HEK293 (cell line): ENCODE measurements at regions not wholly inside any gene's neighbourhood (a gene's known extent, or its start where the extent isn't known, plus 50 kb on each side); places are given as distances from the start of the nearest gene placed in this dataset.
"Not testable (repeated sequence)": the region's sequence is repeated elsewhere in the genome, so short reads cannot be mapped to it uniquely, and the experiment has no call there.

ENCODE experiments used
- CTCF ChIA-PET: fragments of 350-600 bp; formaldehyde crosslinking; extraction: SDS; loops from one replicate; lab custom pipeline; 2021; ENCODE audit warnings: antibody characterized with exemption; lab: Yijun Ruan, JAX
- POLR2A ChIA-PET: fragments of 300-600 bp; formaldehyde crosslinking; extraction: SDS; loops from one replicate; lab custom pipeline; 2020; ENCODE audit warnings: antibody characterized with exemption, inconsistent platforms; lab: Yijun Ruan, JAX
- H3K27ac ChIP-seq: fragments of 200-500 bp; sonication (Bioruptor generic); 2 replicates; pipeline ENCODE4 v1.5.1; 2014; ENCODE audit warnings: low read depth, low read length, control low read depth, inconsistent platforms; ENCODE audit errors: extremely low read depth
- H3K36me3 ChIP-seq, 2 experiments: fragments of 200-500 bp in 1 of 2; sonication (Bioruptor generic) in 1 of 2; 1 replicate in 1 of 2; 2 replicates in 1 of 2; pipeline ENCODE4 v1.5.1; 2014 to 2017; ENCODE audit warnings: inconsistent platforms in 2 of 2, low read length in 2 of 2; ENCODE audit not compliant: control insufficient read depth in 2 of 2, insufficient read depth in 1 of 2
- H3K4me1 ChIP-seq: fragments of 200-500 bp; sonication (Bioruptor generic); 2 replicates; pipeline ENCODE4 v1.5.1; 2014; ENCODE audit warnings: mild to moderate bottlenecking, low read length, inconsistent platforms; ENCODE audit not compliant: control insufficient read depth, insufficient read depth
- H3K4me3 ChIP-seq: 2 replicates; pipeline ENCODE4 v1.5.1; 2011; ENCODE audit warnings: low read depth, mild to moderate bottlenecking, control low read depth, low read length, moderate library complexity
- H3K9me3 ChIP-seq: fragments of 200-500 bp; sonication (Bioruptor generic); 2 replicates; pipeline ENCODE4 v1.5.1; 2014; ENCODE audit warnings: low read depth, low read length, inconsistent platforms; ENCODE audit not compliant: control insufficient read depth, insufficient read depth
- BCL11A ChIP-seq: fragments of 450-650 bp; formaldehyde crosslinking; IDR thresholded peaks from 2 replicates; pipeline ENCODE4 v1.5.1; 2016; ENCODE audit warnings: low read depth, missing biosample characterization, missing genetic modification characterization
- FEZF1 ChIP-seq: fragments of 450-650 bp; formaldehyde crosslinking; IDR thresholded peaks from 2 replicates; pipeline ENCODE4 v1.5.1; 2016; ENCODE audit warnings: missing biosample characterization, missing genetic modification characterization
- GLI4 ChIP-seq: fragments of 450-650 bp; formaldehyde crosslinking; IDR thresholded peaks from 2 replicates; pipeline ENCODE4 v1.5.1; 2016; ENCODE audit warnings: missing biosample characterization, missing genetic modification characterization
- KLF1 ChIP-seq: fragments of 450-650 bp; formaldehyde crosslinking; IDR thresholded peaks from 2 replicates; pipeline ENCODE4 v1.5.1; 2016; ENCODE audit warnings: missing biosample characterization, missing genetic modification characterization
- MEIS1 ChIP-seq: sonication (generic); formaldehyde crosslinking; IDR thresholded peaks from 2 replicates; pipeline ENCODE4 v1.8.1; 2022; ENCODE audit warnings: missing genetic modification reagents, mild to moderate bottlenecking, borderline replicate concordance
- MYNN ChIP-seq: fragments of 450-650 bp; formaldehyde crosslinking; IDR thresholded peaks from 2 replicates; pipeline ENCODE4 v1.5.1; 2016; ENCODE audit warnings: missing biosample characterization, missing genetic modification characterization, borderline replicate concordance
- TRIM28 ChIP-seq: IDR thresholded peaks from 2 replicates; pipeline ENCODE4 v1.6.1; 2011; ENCODE audit warnings: low read length, control low read depth, borderline replicate concordance
- ZBTB8A ChIP-seq: fragments of 450-650 bp; formaldehyde crosslinking; IDR thresholded peaks from 2 replicates; pipeline ENCODE4 v1.5.1; 2016; ENCODE audit warnings: missing biosample characterization, missing genetic modification characterization
- ZNF121 ChIP-seq: fragments of 450-650 bp; formaldehyde crosslinking; IDR thresholded peaks from 2 replicates; pipeline ENCODE4 v1.5.1; 2016; ENCODE audit warnings: missing biosample characterization, missing genetic modification characterization
- ZNF132 ChIP-seq: fragments of 450-650 bp; formaldehyde crosslinking; IDR thresholded peaks from 2 replicates; pipeline ENCODE4 v1.5.1; 2017; ENCODE audit warnings: missing biosample characterization, missing genetic modification characterization, borderline replicate concordance
- ZNF214 ChIP-seq: fragments of 450-650 bp; formaldehyde crosslinking; IDR thresholded peaks from 2 replicates; pipeline ENCODE4 v1.5.1; 2017; ENCODE audit warnings: missing biosample characterization, mild to moderate bottlenecking, missing genetic modification characterization, borderline replicate concordance
- ZNF223 ChIP-seq: fragments of 450-650 bp; formaldehyde crosslinking; IDR thresholded peaks from 2 replicates; pipeline ENCODE4 v1.5.1; 2016; ENCODE audit warnings: missing biosample characterization, missing genetic modification characterization
- ZNF302 ChIP-seq: fragments of 450-650 bp; formaldehyde crosslinking; IDR thresholded peaks from 2 replicates; pipeline ENCODE4 v1.5.1; 2016; ENCODE audit warnings: missing biosample characterization, missing genetic modification characterization, low read depth
- ZNF350 ChIP-seq: fragments of 450-650 bp; formaldehyde crosslinking; IDR thresholded peaks from 2 replicates; pipeline ENCODE4 v1.5.0; 2017; ENCODE audit warnings: missing biosample characterization, mild to moderate bottlenecking, missing genetic modification characterization
- ZNF48 ChIP-seq: fragments of 450-650 bp; formaldehyde crosslinking; IDR thresholded peaks from 2 replicates; pipeline ENCODE4 v1.5.1; 2016; ENCODE audit warnings: missing biosample characterization, missing genetic modification characterization
- ZNF510 ChIP-seq: fragments of 450-650 bp; formaldehyde crosslinking; IDR thresholded peaks from 2 replicates; pipeline ENCODE4 v1.5.1; 2018; ENCODE audit warnings: mild to moderate bottlenecking, missing genetic modification characterization, missing biosample characterization; ENCODE audit not compliant: insufficient replicate concordance
- ZNF571 ChIP-seq: fragments of 450-650 bp; formaldehyde crosslinking; IDR thresholded peaks from 2 replicates; pipeline ENCODE4 v1.5.0; 2017; ENCODE audit warnings: missing biosample characterization, missing genetic modification characterization
- ZNF610 ChIP-seq: fragments of 450-650 bp; formaldehyde crosslinking; IDR thresholded peaks from 2 replicates; pipeline ENCODE4 v1.5.1; 2016; ENCODE audit warnings: missing biosample characterization, missing genetic modification characterization, borderline replicate concordance
- ZNF623 ChIP-seq: fragments of 450-650 bp; formaldehyde crosslinking; IDR thresholded peaks from 2 replicates; pipeline ENCODE4 v1.5.1; 2016; ENCODE audit warnings: missing biosample characterization, missing genetic modification characterization
- ZNF707 ChIP-seq: fragments of 450-650 bp; formaldehyde crosslinking; IDR thresholded peaks from 2 replicates; pipeline ENCODE4 v1.5.1; 2016; ENCODE audit warnings: missing biosample characterization, missing genetic modification characterization
- ZNF777 ChIP-seq: fragments of 450-650 bp; formaldehyde crosslinking; IDR thresholded peaks from 2 replicates; pipeline ENCODE4 v1.5.1; 2017; ENCODE audit warnings: missing biosample characterization, missing genetic modification characterization, borderline replicate concordance
- ZNF843 ChIP-seq: fragments of 450-650 bp; formaldehyde crosslinking; IDR thresholded peaks from 2 replicates; pipeline ENCODE4 v1.5.1; 2016; ENCODE audit warnings: missing biosample characterization, missing genetic modification characterization
- ZSCAN30 ChIP-seq: fragments of 450-650 bp; IDR thresholded peaks from 2 replicates; pipeline ENCODE4 v1.5.1; 2018; ENCODE audit warnings: missing biosample characterization, mild to moderate bottlenecking, missing genetic modification characterization, moderate library complexity
- TF ChIP-seq, protein P1 (sequence below): fragments of 450-650 bp; formaldehyde crosslinking; IDR thresholded peaks from 2 replicates; pipeline ENCODE4 v1.5.1; 2016; ENCODE audit warnings: missing biosample characterization, missing genetic modification characterization
- TF ChIP-seq, protein P2 (sequence below): fragments of 450-650 bp; formaldehyde crosslinking; IDR thresholded peaks from 2 replicates; pipeline ENCODE4 v1.5.1; 2016; ENCODE audit warnings: missing biosample characterization, missing genetic modification characterization
- TF ChIP-seq, protein P3 (sequence below): fragments of 450-650 bp; formaldehyde crosslinking; IDR thresholded peaks from 2 replicates; pipeline ENCODE4 v1.5.1; 2017; ENCODE audit warnings: missing biosample characterization, missing genetic modification characterization
- TF ChIP-seq, protein P4 (sequence below): fragments of 450-650 bp; formaldehyde crosslinking; IDR thresholded peaks from 2 replicates; pipeline ENCODE4 v1.5.1; 2017; ENCODE audit warnings: missing biosample characterization, missing genetic modification characterization

DNA sequence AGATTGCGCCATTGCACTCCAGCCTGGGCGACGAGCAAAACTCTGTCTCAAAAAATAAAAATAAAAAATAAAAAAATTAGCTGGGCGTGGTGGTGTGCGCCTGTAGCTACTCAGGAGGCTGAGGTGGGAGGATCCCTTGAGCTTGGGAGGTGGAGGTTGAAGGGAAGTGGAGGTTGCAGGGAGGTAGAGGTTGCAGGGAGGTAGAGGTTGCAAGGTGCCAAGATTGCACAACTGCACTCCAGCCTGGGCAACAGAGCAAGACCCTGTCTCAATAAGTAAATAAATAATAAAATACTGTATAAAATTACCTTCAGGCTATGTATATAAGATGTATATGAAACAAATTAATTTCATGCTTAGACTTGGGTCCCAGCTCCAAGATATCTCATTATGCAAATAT lies 62.1 kb upstream of the FBXO28 start:
- peak; percentile 59; the same call in 1 of the 2 replicates for TF ChIP-seq ZNF121 (tag by site-specific recombination)
- TF ChIP-seq, all 188 proteins: peak for 1; not testable (repeated sequence) for 187
- CTCF ChIA-PET = interaction anchor here (0.6 to 5.1 kb wide), 14 partner anchors 10 to 492 kb away, joined by 3 to 59 read pairs (median 4); no protein-coding TSS in a partner anchor
- not testable (repeated sequence) for H3K9me3 ChIP-seq, H3K27ac ChIP-seq, H3K4me3 ChIP-seq, H3K4me1 ChIP-seq, H3K36me3 ChIP-seq
- POLR2A ChIA-PET = interaction anchor here (0.6 to 1.3 kb wide), 2 partner anchors 16 to 154 kb away, joined by 5 read pairs; no protein-coding TSS in a partner anchor

DNA sequence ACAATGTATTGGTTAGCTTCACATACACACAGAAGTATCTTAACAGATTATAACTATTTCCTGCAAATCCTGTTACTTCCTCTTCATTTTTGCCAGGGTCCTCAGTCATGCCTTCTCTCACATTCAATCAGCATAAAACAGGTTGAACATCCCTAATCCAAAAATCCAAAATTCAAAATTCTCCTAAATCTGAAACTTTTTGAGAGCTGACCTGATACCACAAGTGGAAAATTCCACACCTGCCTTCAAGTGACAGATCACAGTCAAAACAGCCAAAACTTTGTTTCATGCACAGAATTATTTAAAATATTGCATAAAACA lies 62.9 kb upstream of the FBXO28 start:
- no peak for TF ChIP-seq ZNF510 (tag by site-specific recombination)
- no peak for TF ChIP-seq ZNF623 (tag by site-specific recombination)
- TF ChIP-seq, protein P1, sequence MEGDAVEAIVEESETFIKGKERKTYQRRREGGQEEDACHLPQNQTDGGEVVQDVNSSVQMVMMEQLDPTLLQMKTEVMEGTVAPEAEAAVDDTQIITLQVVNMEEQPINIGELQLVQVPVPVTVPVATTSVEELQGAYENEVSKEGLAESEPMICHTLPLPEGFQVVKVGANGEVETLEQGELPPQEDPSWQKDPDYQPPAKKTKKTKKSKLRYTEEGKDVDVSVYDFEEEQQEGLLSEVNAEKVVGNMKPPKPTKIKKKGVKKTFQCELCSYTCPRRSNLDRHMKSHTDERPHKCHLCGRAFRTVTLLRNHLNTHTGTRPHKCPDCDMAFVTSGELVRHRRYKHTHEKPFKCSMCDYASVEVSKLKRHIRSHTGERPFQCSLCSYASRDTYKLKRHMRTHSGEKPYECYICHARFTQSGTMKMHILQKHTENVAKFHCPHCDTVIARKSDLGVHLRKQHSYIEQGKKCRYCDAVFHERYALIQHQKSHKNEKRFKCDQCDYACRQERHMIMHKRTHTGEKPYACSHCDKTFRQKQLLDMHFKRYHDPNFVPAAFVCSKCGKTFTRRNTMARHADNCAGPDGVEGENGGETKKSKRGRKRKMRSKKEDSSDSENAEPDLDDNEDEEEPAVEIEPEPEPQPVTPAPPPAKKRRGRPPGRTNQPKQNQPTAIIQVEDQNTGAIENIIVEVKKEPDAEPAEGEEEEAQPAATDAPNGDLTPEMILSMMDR (tag by site-specific recombination) = 0 out of 2 replicates have a peak, but pooled peaks have one; percentile 5
- TF ChIP-seq ZBTB8A (tag by site-specific recombination) = no peak
- no peak for TF ChIP-seq ZNF571 (tag by site-specific recombination)
- TF ChIP-seq ZNF214 = no peak
- ChIA-PET POLR2A (interaction anchor here (0.5 to 1.3 kb wide), 3 partner anchors 17 to 155 kb away, joined by 4 to 5 read pairs (median 5); no protein-coding TSS in a partner anchor), CTCF (interaction anchor here (0.6 to 5.1 kb wide), 24 partner anchors 11 to 811 kb away, joined by 3 to 59 read pairs (median 4); no protein-coding TSS in a partner anchor)
- Histone ChIP-seq H3K36me3 (no peaks in the 10 kb centered on the region), H3K9me3 (no peaks in the 10 kb centered on the region), H3K4me3 (no peak overlapping the region), H3K4me1 (no peaks in the 10 kb centered on the region), H3K27ac (no peak overlapping the region)

DNA sequence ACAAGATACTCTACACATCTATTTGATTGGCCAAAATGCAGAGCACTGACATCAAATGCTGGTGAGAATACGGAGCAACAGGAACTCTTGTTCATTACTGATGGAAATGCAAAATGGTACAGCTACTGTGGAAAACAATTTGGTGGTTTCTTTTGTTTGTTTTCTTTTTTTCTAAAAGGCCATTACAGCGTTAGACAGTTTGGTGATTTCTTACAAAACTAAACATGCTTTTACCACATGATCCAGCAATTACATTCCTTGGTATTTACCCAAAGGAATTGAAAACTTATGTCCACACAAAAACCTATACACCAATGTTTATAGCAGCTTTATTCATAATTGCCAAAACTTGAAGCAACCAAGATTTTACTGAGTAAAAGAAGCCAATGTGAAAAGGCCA lies 66.4 kb upstream of the FBXO28 start:
- POLR2A ChIA-PET = no interaction called here
- no peaks in the 10 kb centered on the region for H3K4me1 ChIP-seq
- TF ChIP-seq ZNF132 (tag by site-specific recombination) = no peak
- no peak for TF ChIP-seq BCL11A
- TF ChIP-seq GLI4 (tag by site-specific recombination) = no peak
- no peak for TF ChIP-seq ZNF302 (tag by site-specific recombination)
- no peak for TF ChIP-seq ZNF223 (tag by site-specific recombination)
- TF ChIP-seq ZNF623 (tag by site-specific recombination) = no peak
- TF ChIP-seq MYNN (tag by site-specific recombination) = no peak
- no peak for TF ChIP-seq ZNF777 (tag by site-specific recombination)
- TF ChIP-seq ZNF610 = no peak
- peak; percentile 43; the same call in 1 of the 2 replicates for TF ChIP-seq TRIM28
- TF ChIP-seq FEZF1 = 0 out of 2 replicates have a peak, but pooled peaks have one; percentile 30
- TF ChIP-seq, protein P2, sequence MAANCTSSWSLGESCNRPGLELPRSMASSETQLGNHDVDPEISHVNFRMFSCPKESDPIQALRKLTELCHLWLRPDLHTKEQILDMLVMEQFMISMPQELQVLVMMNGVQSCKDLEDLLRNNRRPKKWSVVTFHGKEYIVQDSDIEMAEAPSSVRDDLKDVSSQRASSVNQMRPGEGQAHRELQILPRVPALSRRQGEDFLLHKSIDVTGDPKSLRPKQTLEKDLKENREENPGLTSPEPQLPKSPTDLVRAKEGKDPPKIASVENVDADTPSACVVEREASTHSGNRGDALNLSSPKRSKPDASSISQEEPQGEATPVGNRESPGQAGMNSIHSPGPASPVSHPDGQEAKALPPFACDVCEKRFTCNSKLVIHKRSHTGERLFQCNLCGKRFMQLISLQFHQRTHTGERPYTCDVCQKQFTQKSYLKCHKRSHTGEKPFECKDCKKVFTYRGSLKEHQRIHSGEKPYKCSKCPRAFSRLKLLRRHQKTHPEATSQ = no peak
- TF ChIP-seq ZSCAN30 (tag by site-specific recombination) = no peak
- TF ChIP-seq, protein P3, sequence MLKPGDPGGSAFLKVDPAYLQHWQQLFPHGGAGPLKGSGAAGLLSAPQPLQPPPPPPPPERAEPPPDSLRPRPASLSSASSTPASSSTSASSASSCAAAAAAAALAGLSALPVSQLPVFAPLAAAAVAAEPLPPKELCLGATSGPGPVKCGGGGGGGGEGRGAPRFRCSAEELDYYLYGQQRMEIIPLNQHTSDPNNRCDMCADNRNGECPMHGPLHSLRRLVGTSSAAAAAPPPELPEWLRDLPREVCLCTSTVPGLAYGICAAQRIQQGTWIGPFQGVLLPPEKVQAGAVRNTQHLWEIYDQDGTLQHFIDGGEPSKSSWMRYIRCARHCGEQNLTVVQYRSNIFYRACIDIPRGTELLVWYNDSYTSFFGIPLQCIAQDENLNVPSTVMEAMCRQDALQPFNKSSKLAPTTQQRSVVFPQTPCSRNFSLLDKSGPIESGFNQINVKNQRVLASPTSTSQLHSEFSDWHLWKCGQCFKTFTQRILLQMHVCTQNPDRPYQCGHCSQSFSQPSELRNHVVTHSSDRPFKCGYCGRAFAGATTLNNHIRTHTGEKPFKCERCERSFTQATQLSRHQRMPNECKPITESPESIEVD (tag by site-specific recombination) = peak; percentile 25; the same call in 1 of the 2 replicates
- no peak for TF ChIP-seq ZNF707 (tag by site-specific recombination)
- TF ChIP-seq, protein P4, sequence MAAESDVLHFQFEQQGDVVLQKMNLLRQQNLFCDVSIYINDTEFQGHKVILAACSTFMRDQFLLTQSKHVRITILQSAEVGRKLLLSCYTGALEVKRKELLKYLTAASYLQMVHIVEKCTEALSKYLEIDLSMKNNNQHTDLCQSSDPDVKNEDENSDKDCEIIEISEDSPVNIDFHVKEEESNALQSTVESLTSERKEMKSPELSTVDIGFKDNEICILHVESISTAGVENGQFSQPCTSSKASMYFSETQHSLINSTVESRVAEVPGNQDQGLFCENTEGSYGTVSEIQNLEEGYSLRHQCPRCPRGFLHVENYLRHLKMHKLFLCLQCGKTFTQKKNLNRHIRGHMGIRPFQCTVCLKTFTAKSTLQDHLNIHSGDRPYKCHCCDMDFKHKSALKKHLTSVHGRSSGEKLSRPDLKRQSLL = no peak
- no peak for TF ChIP-seq ZNF350 (tag by site-specific recombination)
- TF ChIP-seq ZNF843 (tag by site-specific recombination) = no peak
- TF ChIP-seq ZNF48 = no peak
- no peak for TF ChIP-seq MEIS1 (CRISPR knock-in tag)
- TF ChIP-seq KLF1 = no peak

More for the DNA sequence above, 66.4 kb upstream of the FBXO28 start:
- no peaks in the 10 kb centered on the region for H3K36me3 ChIP-seq
- CTCF ChIA-PET = interaction anchor here (0.6 to 5.1 kb wide), 3 partner anchors 15 to 302 kb away, joined by 4 to 59 read pairs (median 18); no protein-coding TSS in a partner anchor
- no peak overlapping the region for H3K27ac ChIP-seq
- H3K4me3 ChIP-seq = no peak overlapping the region
- H3K9me3 ChIP-seq = no peaks in the 10 kb centered on the region
